Transverse colon (tissue), 4 donors: ENCODE measurements at regions not wholly inside any gene's neighbourhood (a gene's known extent, or its start where the extent isn't known, plus 50 kb on each side); places are given as distances from the start of the nearest gene placed in this dataset.
A peak's percentile ranks its signal among the peaks of the same experiment; 100 is the strongest.

Experiments used
- DNase-seq: peaks from one replicate; pipeline ENCODE4 v3.0.0-alpha.2; 2019
- H3K27ac ChIP-seq, 4 donors: fragments of 200-600 bp; sonication (generic); 2 replicates each; pipeline ENCODE4 v1.5.1; 2016 to 2018; ENCODE audit warnings: inconsistent platforms in 4 of 4
- H3K27me3 ChIP-seq: fragments of 200-600 bp; sonication (generic); 2 replicates; pipeline ENCODE4 v1.5.1; 2017; ENCODE audit warnings: inconsistent platforms
- H3K36me3 ChIP-seq, 4 donors: fragments of 200-600 bp; sonication (generic); 2 replicates each; pipeline ENCODE4 v1.5.1; 2017 to 2019; ENCODE audit warnings: inconsistent platforms in 4 of 4
- H3K4me1 ChIP-seq, 4 donors: fragments of 200-600 bp; sonication (generic); 2 replicates each; pipeline ENCODE4 v1.5.1; 2017 to 2020; ENCODE audit warnings: inconsistent platforms in 4 of 4
- H3K4me3 ChIP-seq, 4 donors: fragments of 200-600 bp; sonication (generic); 1 replicate in 1 of 4; 2 replicates in 3 of 4; pipeline versions ENCODE4 v1.5.1 to v1.6.1; 2017 to 2019; ENCODE audit warnings: inconsistent platforms in 4 of 4
- H3K9me3 ChIP-seq, 2 donors: fragments of 200-600 bp; sonication (generic); 2 replicates each; pipeline ENCODE4 v1.5.1; 2017 to 2019; ENCODE audit warnings: inconsistent platforms in 2 of 2
- EP300 ChIP-seq: sonication (generic); formaldehyde crosslinking; IDR thresholded peaks from one replicate; pipeline ENCODE4 v1.6.1; 2017; ENCODE audit warnings: antibody characterized with exemption, low read depth
- POLR2A ChIP-seq: fragments of 450-650 bp; IDR thresholded peaks from one replicate; pipeline ENCODE4 v1.6.1; 2016; ENCODE audit warnings: antibody characterized with exemption, mild to moderate bottlenecking, moderate library complexity
- POLR2AphosphoS5 ChIP-seq, 3 donors: sonication (generic); formaldehyde crosslinking; IDR thresholded peaks; one replicate each; pipeline ENCODE4 v1.6.1; 2016; ENCODE audit warnings: antibody characterized with exemption in 3 of 3
- WGBS, 2 donors: methylation state at CpG; one replicate each; pipeline ENCODE4 v1.1.5; 2018; ENCODE audit warnings: low coverage in 1 of 2; 5-methylcytosine and 5-hydroxymethylcytosine counted together
- in situ Hi-C, 4 donors: fragments of 200-750 bp; cut with MboI; loops; one replicate each; pipeline versions ENCODE4 v1.15.0 to v1.15.1; 2017; ENCODE audit warnings: low sequenced_read_pairs in 3 of 4, low pct_ligation_motif_present in 1 of 4, low pct_unique_long_range_greater_than_20kb in 1 of 4
- intact Hi-C: fragments of 100-400 bp; cut with DNase I; formaldehyde crosslinking; loops from one replicate; pipeline ENCODE4 v1.15.1; 2023; ENCODE audit warnings: low total_unique reads
- TF ChIP-seq, protein P1 (sequence below), 5 experiments: fragments of 200-600 bp in 3 of 5; fragments of 450-650 bp in 2 of 5; sonication (generic) in 3 of 5; IDR thresholded peaks; 1 replicate in 2 of 5; 2 replicates in 3 of 5; pipeline ENCODE4 v1.5.1; 2016 to 2017; ENCODE audit warnings: antibody characterized with exemption in 5 of 5, inconsistent platforms in 3 of 5, mild to moderate bottlenecking in 2 of 5, moderate library complexity in 1 of 5

DNA sequence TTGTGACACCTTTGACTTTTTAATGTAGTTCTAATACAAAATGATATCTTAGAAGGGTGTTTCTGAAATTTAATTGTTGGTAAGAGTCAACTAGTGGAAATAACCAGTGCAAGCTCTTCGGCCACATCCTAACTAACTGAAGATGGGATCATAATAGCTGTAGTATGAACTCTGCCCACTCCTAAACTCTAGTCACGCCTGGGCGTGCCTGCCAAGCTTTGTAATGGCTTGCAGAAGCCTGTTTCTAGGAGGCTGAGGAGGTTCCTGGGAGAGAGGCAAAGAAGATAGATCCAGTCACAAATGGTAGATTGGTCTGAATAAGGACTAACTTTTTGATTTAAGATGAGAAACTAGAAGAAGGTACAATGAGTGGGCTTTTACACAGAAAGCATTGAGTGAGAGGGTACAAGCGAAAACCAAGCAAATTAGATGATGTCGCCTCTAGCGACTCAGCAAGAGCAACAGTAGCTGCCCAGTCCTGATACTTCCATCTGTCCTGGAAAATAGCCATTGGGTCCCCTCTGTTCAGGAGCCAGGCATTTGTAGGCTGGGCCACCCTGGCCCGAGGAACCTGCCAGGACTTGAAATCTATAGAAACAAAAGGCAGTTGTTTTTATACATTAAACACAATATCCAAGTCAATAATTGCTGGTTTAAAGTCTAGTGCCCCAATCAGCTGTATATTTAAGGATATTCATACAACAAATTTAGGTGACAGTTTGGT is 148.8 kb downstream of the SLC38A4 start:
- TF ChIP-seq EP300 (no peak), POLR2AphosphoS5 (IDR thresholded peaks at IDR 0.05) (no peak), POLR2A (no peak)
- TF ChIP-seq, protein P1, sequence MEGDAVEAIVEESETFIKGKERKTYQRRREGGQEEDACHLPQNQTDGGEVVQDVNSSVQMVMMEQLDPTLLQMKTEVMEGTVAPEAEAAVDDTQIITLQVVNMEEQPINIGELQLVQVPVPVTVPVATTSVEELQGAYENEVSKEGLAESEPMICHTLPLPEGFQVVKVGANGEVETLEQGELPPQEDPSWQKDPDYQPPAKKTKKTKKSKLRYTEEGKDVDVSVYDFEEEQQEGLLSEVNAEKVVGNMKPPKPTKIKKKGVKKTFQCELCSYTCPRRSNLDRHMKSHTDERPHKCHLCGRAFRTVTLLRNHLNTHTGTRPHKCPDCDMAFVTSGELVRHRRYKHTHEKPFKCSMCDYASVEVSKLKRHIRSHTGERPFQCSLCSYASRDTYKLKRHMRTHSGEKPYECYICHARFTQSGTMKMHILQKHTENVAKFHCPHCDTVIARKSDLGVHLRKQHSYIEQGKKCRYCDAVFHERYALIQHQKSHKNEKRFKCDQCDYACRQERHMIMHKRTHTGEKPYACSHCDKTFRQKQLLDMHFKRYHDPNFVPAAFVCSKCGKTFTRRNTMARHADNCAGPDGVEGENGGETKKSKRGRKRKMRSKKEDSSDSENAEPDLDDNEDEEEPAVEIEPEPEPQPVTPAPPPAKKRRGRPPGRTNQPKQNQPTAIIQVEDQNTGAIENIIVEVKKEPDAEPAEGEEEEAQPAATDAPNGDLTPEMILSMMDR (IDR thresholded peaks at IDR 0.05), result no peak
- Histone ChIP-seq H3K27me3 (no peaks in the 10 kb centered on the region), H3K36me3 (no peaks in the 10 kb centered on the region), H3K4me3 (no peak overlapping the region), H3K4me1 (peaks cover 0 to 4% (median 1%) of the 10 kb centered on the region in 4 donors), H3K9me3 (no peaks in the 10 kb centered on the region), H3K27ac (no peak overlapping the region)
- intact Hi-C loops, result loop anchor here (5.0 kb wide), 1 partner anchor 255 kb away; no protein-coding TSS in a partner anchor
- in situ Hi-C loops, result loop anchor here (10.0 to 25.0 kb wide), 3 partner anchors 258 to 540 kb away; no protein-coding TSS in a partner anchor
- peak; percentile 32 for DNase-seq
- whole genome bisulfite sequencing, 2 donors, result 69 to 74% methylated on average over 7 of the region's 7 CpGs

DNA sequence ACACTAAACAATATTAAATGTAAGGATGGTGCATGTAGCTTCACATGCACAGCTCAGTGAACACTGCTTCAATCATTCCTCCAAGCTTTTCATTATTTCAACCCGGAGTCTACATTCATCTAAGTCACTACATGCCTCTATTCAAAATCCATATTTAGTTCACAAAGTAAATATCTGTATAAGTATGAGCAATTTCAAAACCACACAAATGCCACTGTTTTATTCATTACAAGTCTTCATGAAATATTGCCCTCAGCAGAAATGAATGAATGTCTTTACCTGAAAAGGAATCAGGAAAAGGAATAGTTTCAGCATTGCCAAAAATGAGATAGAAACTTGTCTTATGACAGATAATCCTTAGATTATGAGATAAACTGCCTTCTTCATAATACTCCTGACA is 149.4 kb downstream of the SLC38A4 start:
- Histone ChIP-seq H3K36me3 (no peaks in the 10 kb centered on the region), H3K9me3 (no peaks in the 10 kb centered on the region), H3K4me1 (peaks cover 0 to 4% (median 1%) of the 10 kb centered on the region in 4 donors), H3K27me3 (no peaks in the 10 kb centered on the region), H3K4me3 (no peak overlapping the region), H3K27ac (no peak overlapping the region)
- intact Hi-C loops, result loop anchor here (5.0 kb wide), 1 partner anchor 256 kb away; no protein-coding TSS in a partner anchor
- 63 to 75% methylated on average over 1 of the region's 1 CpG for WGBS, 2 donors
- no peak for TF ChIP-seq EP300
- TF ChIP-seq POLR2AphosphoS5 (IDR thresholded peaks at IDR 0.05), result no peak
- no peak for TF ChIP-seq POLR2A
- TF ChIP-seq, protein P1 (IDR thresholded peaks at IDR 0.05), result no peak
- no peak for DNase-seq
- in situ Hi-C loops, result loop anchor here (10.0 to 25.0 kb wide), 3 partner anchors 258 to 539 kb away; no protein-coding TSS in a partner anchor

DNA sequence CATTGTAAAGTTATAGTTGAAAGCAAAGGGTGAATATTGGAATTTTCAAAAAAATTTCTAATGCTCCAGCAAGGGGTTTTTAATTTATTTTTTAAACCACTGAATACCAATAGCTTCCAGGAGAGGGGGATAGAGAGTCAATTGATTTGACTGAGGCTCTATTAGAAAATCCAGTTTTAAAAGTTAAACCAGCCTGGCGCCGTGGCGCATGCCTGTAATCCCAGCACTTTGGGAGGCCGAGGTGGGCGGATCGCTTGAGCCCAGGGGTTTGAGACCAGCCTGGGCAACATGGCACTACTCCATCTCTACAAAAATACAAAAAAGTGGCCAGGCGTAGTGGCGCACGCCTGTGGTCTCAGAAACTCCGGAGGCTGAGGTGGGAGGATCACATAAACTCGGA is 150.1 kb downstream of the SLC38A4 start:
- H3K9me3 ChIP-seq, result no peaks in the 10 kb centered on the region
- H3K4me3 ChIP-seq, result no peak overlapping the region
- no peak for DNase-seq
- in situ Hi-C loops, result loop anchor here (10.0 to 25.0 kb wide), 3 partner anchors 259 to 538 kb away; no protein-coding TSS in a partner anchor
- H3K27me3 ChIP-seq, result no peaks in the 10 kb centered on the region
- TF ChIP-seq EP300, result no peak
- TF ChIP-seq, protein P1 (IDR thresholded peaks at IDR 0.05), result peak; percentile 66 to 81 (median 70)
- H3K36me3 ChIP-seq, result no peaks in the 10 kb centered on the region
- intact Hi-C loops, result loop anchor here (5.0 kb wide), 1 partner anchor 257 kb away; no protein-coding TSS in a partner anchor
- no peak overlapping the region for H3K27ac ChIP-seq
- WGBS, 2 donors, result 47 to 68% methylated on average over 11 of the region's 11 CpGs
- peaks cover 0 to 4% (median 1%) of the 10 kb centered on the region in 4 donors for H3K4me1 ChIP-seq

DNA sequence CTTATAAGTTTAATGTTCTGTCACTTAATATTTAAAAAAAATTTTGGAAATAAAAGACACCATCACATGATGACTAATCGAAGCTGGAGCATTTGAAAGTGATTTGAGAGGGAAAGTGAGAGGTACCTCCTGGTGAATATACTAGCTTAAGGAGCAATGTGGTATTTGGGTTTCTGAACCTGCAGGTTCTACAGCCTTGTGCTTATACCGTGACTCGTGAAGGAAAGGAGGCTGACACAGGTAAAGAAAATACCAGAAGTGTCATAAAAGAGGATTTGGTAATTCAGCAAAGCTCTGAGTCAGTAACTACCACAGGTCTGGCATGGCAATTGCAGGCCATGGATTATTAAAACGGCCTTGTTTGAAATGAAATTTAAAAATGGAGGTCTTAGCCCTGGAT is 151.0 kb downstream of the SLC38A4 start:
- Histone ChIP-seq H3K4me3 (no peak overlapping the region), H3K27me3 (no peaks in the 10 kb centered on the region), H3K27ac (no peak overlapping the region), H3K4me1 (peaks cover 0 to 4% (median 1%) of the 10 kb centered on the region in 4 donors), H3K36me3 (no peaks in the 10 kb centered on the region), H3K9me3 (no peaks in the 10 kb centered on the region)
- intact Hi-C loops, result loop anchor here (5.0 kb wide), 1 partner anchor 258 kb away; no protein-coding TSS in a partner anchor
- WGBS, 2 donors, result 62 to 69% methylated on average over 4 of the region's 4 CpGs
- in situ Hi-C loops, result loop anchor here (10.0 to 25.0 kb wide), 5 partner anchors 260 to 562 kb away; partner anchors contain the start of gene SLC38A2 (in 1 of the 4)
- DNase-seq, result no peak
- TF ChIP-seq POLR2A, result no peak
- no peak for TF ChIP-seq EP300
- TF ChIP-seq, protein P1 (IDR thresholded peaks at IDR 0.05), result no peak
- no peak for TF ChIP-seq POLR2AphosphoS5 (IDR thresholded peaks at IDR 0.05)
